PC-9 (cell line): ENCODE measurements at regions not wholly inside any gene's neighbourhood (a gene's known extent, or its start where the extent isn't known, plus 50 kb on each side); places are given as distances from the start of the nearest gene placed in this dataset.

ENCODE experiments used
- BruUV-seq: library from RNA; stranded (reverse); fragments of 400-500 nt; replicated peaks from 2 replicates; lab custom pipeline; 2021; lab: Mats Ljungman, UMichigan
- CTCF ChIA-PET: fragments of 300-600 bp; sonication (Branson Sonifier 250); formaldehyde crosslinking; loops from one replicate; lab custom pipeline; 2022; ENCODE audit warnings: antibody characterized with exemption; lab: Charles Lee
- POLR2A ChIA-PET: fragments of 300-600 bp; sonication (Branson Sonifier 250); formaldehyde crosslinking; loops from one replicate; lab custom pipeline; 2022; ENCODE audit warnings: antibody characterized with exemption; ENCODE audit not compliant: unreplicated experiment; lab: Charles Lee
- DNase-seq, 2 experiments: peaks; one replicate each; pipeline versions ENCODE4 v3.0.0 to v3.0.0-alpha.2; 2015 to 2022; ENCODE audit warnings: mixed read lengths in 1 of 2
- H2AFZ ChIP-seq: fragments of 200-600 bp; sonication (generic); 2 replicates; pipeline ENCODE4 v1.8.1; 2017; ENCODE audit warnings: antibody characterized with exemption
- H3F3A ChIP-seq: fragments of 200-600 bp; sonication (generic); 2 replicates; pipeline ENCODE4 v1.8.1; 2017; ENCODE audit warnings: antibody characterized with exemption, mild to moderate bottlenecking, low read depth; ENCODE audit not compliant: insufficient read depth
- H3K27ac ChIP-seq: fragments of 200-600 bp; sonication (generic); 2 replicates; pipeline ENCODE4 v1.6.1; 2016; ENCODE audit warnings: mixed run types
- H3K27me3 ChIP-seq: fragments of 200-600 bp; sonication (generic); 2 replicates; pipeline ENCODE4 v1.6.1; 2016; ENCODE audit warnings: low read depth, mixed run types; ENCODE audit not compliant: insufficient read depth
- H3K36me3 ChIP-seq: fragments of 200-600 bp; sonication (generic); 2 replicates; pipeline ENCODE4 v1.6.1; 2016; ENCODE audit warnings: low read depth, mixed run types
- H3K4me1 ChIP-seq: fragments of 200-600 bp; sonication (generic); replicated peaks from 2 replicates; pipeline ENCODE4 v1.6.1; 2016; ENCODE audit warnings: mixed run types; ENCODE audit not compliant: insufficient read depth
- H3K4me2 ChIP-seq: fragments of 200-600 bp; sonication (generic); 2 replicates; pipeline ENCODE4 v1.6.1; 2017; ENCODE audit warnings: mixed run types
- H3K4me3 ChIP-seq: fragments of 200-600 bp; sonication (generic); 2 replicates; pipeline ENCODE4 v1.6.1; 2016; ENCODE audit warnings: mixed run types
- H3K79me2 ChIP-seq: fragments of 200-600 bp; sonication (generic); 2 replicates; pipeline ENCODE4 v1.6.1; 2017; ENCODE audit warnings: low read depth, mixed run types
- H3K9me2 ChIP-seq: fragments of 200-600 bp; sonication (generic); 2 replicates; pipeline ENCODE4 v1.8.1; 2017; ENCODE audit warnings: mild to moderate bottlenecking; ENCODE audit not compliant: insufficient read depth
- H3K9me3 ChIP-seq: fragments of 200-600 bp; sonication (generic); 2 replicates; pipeline ENCODE4 v1.8.1; 2016; ENCODE audit warnings: low read depth; ENCODE audit not compliant: insufficient read depth
- H4K20me1 ChIP-seq: fragments of 200-600 bp; sonication (generic); 2 replicates; pipeline ENCODE4 v1.8.1; 2017; ENCODE audit not compliant: insufficient read depth
- EZH2 ChIP-seq: fragments of 200-600 bp; sonication (generic); IDR thresholded peaks from 2 replicates; pipeline ENCODE4 v1.8.0; 2017; ENCODE audit warnings: antibody characterized with exemption, low read depth
- intact Hi-C: fragments of 100-400 bp; cut with micrococcal nuclease; formaldehyde crosslinking; loops from one replicate; pipeline ENCODE4 v1.10.0; 2022; ENCODE audit not compliant: unreplicated experiment
- TF ChIP-seq, protein P1 (sequence below): fragments of 200-600 bp; sonication (generic); conservative IDR thresholded peaks from 2 replicates; pipeline ENCODE4 v1.6.1; 2017; ENCODE audit warnings: mixed run types, antibody characterized with exemption, mild to moderate bottlenecking, moderate library complexity

- TF ChIP-seq EZH2: no peak
- TF ChIP-seq, protein P1, sequence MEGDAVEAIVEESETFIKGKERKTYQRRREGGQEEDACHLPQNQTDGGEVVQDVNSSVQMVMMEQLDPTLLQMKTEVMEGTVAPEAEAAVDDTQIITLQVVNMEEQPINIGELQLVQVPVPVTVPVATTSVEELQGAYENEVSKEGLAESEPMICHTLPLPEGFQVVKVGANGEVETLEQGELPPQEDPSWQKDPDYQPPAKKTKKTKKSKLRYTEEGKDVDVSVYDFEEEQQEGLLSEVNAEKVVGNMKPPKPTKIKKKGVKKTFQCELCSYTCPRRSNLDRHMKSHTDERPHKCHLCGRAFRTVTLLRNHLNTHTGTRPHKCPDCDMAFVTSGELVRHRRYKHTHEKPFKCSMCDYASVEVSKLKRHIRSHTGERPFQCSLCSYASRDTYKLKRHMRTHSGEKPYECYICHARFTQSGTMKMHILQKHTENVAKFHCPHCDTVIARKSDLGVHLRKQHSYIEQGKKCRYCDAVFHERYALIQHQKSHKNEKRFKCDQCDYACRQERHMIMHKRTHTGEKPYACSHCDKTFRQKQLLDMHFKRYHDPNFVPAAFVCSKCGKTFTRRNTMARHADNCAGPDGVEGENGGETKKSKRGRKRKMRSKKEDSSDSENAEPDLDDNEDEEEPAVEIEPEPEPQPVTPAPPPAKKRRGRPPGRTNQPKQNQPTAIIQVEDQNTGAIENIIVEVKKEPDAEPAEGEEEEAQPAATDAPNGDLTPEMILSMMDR: no peak
- POLR2A ChIA-PET: no interaction called here
Measured at GRCh38 chr3:8212794-8213193, 288.8 kb upstream of the LMCD1 start.

GRCh38 chr3:8213286-8213685 is 288.3 kb upstream of the LMCD1 start:
- H3K4me2 ChIP-seq: no peak overlapping the region
- H3K27me3 ChIP-seq: no peaks in the 10 kb centered on the region
- H3K9me3 ChIP-seq: no peaks in the 10 kb centered on the region
- intact Hi-C loops: no loop called here
- TF ChIP-seq EZH2: no peak
- H3K9me2 ChIP-seq: no peaks in the 10 kb centered on the region
- POLR2A ChIA-PET: no interaction called here
- H3K4me3 ChIP-seq: no peak overlapping the region
- H3K79me2 ChIP-seq: no peaks in the 10 kb centered on the region
- no peaks in the 10 kb centered on the region for H4K20me1 ChIP-seq
- no peak for DNase-seq
- no peaks in the 10 kb centered on the region for H3K36me3 ChIP-seq
- no peaks in the 10 kb centered on the region for H3K4me1 ChIP-seq
- no TSS peak for BruUV-seq
- CTCF ChIA-PET: no interaction called here
- no peaks in the 10 kb centered on the region for H3F3A ChIP-seq
- H3K27ac ChIP-seq: no peak overlapping the region
- H2AFZ ChIP-seq: no peak overlapping the region

More at GRCh38 chr3:8212794-8213193, 288.8 kb upstream of the LMCD1 start:
- no peaks in the 10 kb centered on the region for H3K36me3 ChIP-seq
- no peak overlapping the region for H3K27ac ChIP-seq
- intact Hi-C loops: no loop called here
- no peaks in the 10 kb centered on the region for H4K20me1 ChIP-seq
- H3K9me2 ChIP-seq: no peaks in the 10 kb centered on the region
- H3K9me3 ChIP-seq: no peaks in the 10 kb centered on the region
- H3K79me2 ChIP-seq: no peaks in the 10 kb centered on the region
- H3K4me1 ChIP-seq: no peaks in the 10 kb centered on the region
- H3K27me3 ChIP-seq: no peaks in the 10 kb centered on the region
- no TSS peak for BruUV-seq
- H3K4me3 ChIP-seq: no peak overlapping the region
- no peak overlapping the region for H2AFZ ChIP-seq
- no peak overlapping the region for H3K4me2 ChIP-seq
- CTCF ChIA-PET: no interaction called here
- H3F3A ChIP-seq: no peaks in the 10 kb centered on the region
- no peak for DNase-seq

GRCh38 chr3:8215821-8216220 is 285.8 kb upstream of the LMCD1 start:
- TF ChIP-seq EZH2: no peak
- TF ChIP-seq, protein P1: no peak
- Histone ChIP-seq H3K36me3 (no peaks in the 10 kb centered on the region), H3F3A (no peaks in the 10 kb centered on the region), H3K4me2 (no peak overlapping the region), H3K9me3 (no peaks in the 10 kb centered on the region), H2AFZ (no peak overlapping the region), H3K27me3 (no peaks in the 10 kb centered on the region), H3K4me1 (no peaks in the 10 kb centered on the region), H3K27ac (no peak overlapping the region), H3K79me2 (no peaks in the 10 kb centered on the region), H3K9me2 (no peaks in the 10 kb centered on the region), H4K20me1 (no peaks in the 10 kb centered on the region), H3K4me3 (no peak overlapping the region)
- no peak for DNase-seq
- intact Hi-C loops: no loop called here
- ChIA-PET CTCF (no interaction called here), POLR2A (no interaction called here)
- no TSS peak for BruUV-seq

DNA sequence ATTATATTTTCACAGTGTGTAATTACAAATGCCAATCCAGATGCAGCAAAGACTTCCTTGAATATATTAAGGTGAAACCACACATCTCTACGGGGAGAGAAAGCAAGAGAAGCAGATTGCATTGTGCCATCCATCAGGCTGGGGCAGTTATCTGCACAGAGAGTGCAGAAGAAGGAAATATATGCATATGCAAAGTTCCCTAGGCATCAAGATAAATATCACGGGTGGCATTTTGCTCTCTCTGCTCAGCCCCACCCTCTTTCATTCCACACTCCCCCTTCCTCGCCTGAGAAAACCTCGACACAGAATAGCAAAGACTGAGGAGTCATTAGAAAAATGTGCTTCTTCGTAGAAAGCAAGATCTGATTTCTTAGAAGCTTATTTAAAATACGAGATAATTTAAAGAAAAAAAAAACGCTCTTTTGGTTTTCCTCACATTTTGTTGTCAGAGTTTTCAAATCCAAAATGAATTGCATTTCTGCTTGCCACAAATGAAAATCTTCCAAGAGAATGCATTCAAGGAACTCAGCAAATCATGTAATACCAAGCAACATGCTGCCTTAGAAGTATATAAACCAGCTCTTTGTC is 283.2 kb upstream of the LMCD1 start:
- no peak overlapping the region for H3K27ac ChIP-seq
- no TSS peak for BruUV-seq
- ChIA-PET CTCF (no interaction called here), POLR2A (no interaction called here)
- H2AFZ ChIP-seq: no peak overlapping the region
- H3K79me2 ChIP-seq: no peaks in the 10 kb centered on the region
- no peaks in the 10 kb centered on the region for H3K9me2 ChIP-seq
- H3F3A ChIP-seq: no peaks in the 10 kb centered on the region
- no peak overlapping the region for H3K4me2 ChIP-seq
- intact Hi-C loops: no loop called here
- no peaks in the 10 kb centered on the region for H3K9me3 ChIP-seq
- H4K20me1 ChIP-seq: no peaks in the 10 kb centered on the region
- no peaks in the 10 kb centered on the region for H3K36me3 ChIP-seq
- TF ChIP-seq, protein P1: no peak
- no peak for TF ChIP-seq EZH2
- no peaks in the 10 kb centered on the region for H3K4me1 ChIP-seq
- no peak for DNase-seq
- H3K27me3 ChIP-seq: no peaks in the 10 kb centered on the region
- no peak overlapping the region for H3K4me3 ChIP-seq
